ENCODE measurements at regions not wholly inside any gene's neighbourhood (a gene's known extent, or its start where the extent isn't known, plus 50 kb on each side); places are given as distances from the start of the nearest gene placed in this dataset.

DNA sequence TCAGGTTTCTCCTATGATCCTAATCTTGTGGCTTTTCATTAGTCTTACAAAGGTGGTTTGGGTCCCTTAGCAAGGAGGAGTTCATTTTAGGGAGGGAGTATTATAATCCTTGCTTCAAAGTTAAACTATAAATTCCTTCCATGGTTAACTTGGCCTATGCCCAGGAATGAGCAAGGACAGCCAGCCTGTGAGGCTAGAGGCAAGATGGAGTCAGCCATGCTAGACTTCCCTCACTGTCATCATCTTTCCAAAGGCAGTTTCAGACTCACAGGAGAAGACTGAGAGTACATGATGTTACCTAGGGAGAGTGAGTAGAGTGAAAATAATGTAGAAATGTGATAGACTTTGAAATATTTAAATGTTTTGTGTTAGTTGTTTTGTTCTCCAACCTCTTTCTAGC, 192.3 kb downstream of the GPAT3 start:
- Mint-ChIP-seq H3K36me3 (ENCODE audit: unreplicated experiment) (peaks cover 6% of the 10 kb centered on the region), H3K27ac (ENCODE audit: unreplicated experiment) (no peak overlapping the region), H3K9me3 (ENCODE audit: unreplicated experiment) (peaks cover 6% of the 10 kb centered on the region), H3K4me3 (ENCODE audit: unreplicated experiment) (no peak overlapping the region), H3K4me1 (ENCODE audit: low read depth, unreplicated experiment) (peaks cover 2% of the 10 kb centered on the region), H3K27me3 (ENCODE audit: unreplicated experiment) (no peaks in the 10 kb centered on the region)
- no peak for DNase-seq
- TF ChIP-seq, protein P1, sequence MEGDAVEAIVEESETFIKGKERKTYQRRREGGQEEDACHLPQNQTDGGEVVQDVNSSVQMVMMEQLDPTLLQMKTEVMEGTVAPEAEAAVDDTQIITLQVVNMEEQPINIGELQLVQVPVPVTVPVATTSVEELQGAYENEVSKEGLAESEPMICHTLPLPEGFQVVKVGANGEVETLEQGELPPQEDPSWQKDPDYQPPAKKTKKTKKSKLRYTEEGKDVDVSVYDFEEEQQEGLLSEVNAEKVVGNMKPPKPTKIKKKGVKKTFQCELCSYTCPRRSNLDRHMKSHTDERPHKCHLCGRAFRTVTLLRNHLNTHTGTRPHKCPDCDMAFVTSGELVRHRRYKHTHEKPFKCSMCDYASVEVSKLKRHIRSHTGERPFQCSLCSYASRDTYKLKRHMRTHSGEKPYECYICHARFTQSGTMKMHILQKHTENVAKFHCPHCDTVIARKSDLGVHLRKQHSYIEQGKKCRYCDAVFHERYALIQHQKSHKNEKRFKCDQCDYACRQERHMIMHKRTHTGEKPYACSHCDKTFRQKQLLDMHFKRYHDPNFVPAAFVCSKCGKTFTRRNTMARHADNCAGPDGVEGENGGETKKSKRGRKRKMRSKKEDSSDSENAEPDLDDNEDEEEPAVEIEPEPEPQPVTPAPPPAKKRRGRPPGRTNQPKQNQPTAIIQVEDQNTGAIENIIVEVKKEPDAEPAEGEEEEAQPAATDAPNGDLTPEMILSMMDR (IDR thresholded peaks at IDR 0.05; ENCODE audit: partially characterized antibody, unreplicated experiment), result no peak

DNA sequence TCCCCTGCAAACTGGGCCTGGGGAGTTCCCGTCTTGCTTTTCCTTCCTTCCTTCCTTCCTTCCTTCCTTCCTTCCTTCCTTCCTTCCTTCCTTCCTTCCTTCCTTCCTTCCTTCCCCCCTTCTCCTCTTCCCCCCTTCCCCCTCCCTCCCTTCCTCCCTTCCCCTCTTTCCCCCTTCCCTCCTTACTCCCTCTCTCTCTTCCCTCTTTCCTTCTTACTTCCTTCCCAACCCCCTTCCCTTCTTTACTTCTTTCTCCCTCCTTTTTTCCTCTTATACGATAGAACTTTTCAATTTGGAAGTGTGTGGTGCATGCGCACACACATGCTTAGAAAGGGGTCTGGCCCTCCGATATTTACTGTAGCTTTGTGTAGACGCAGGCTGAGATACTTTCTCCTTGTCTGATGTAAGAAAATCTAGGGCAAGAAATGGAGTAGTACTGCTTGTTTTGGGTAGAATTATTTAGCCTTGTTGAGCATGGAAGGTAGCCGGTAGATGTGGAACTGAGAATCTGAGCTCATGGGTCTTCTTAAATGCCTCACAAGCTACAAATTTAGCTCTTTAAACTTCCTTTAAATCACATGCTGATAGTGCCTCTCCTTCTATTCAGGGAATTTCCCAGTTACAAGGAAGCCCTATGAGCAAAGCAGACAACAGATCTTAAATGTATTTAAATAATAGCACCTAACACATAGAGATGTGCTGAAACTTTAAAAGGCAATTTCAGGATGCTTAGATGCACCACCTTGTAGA, 189.6 kb downstream of the GPAT3 start:
- Mint-ChIP-seq H3K4me1 (ENCODE audit: low read depth, unreplicated experiment) (peaks cover 2% of the 10 kb centered on the region), H3K36me3 (ENCODE audit: unreplicated experiment) (peaks cover 6% of the 10 kb centered on the region), H3K9me3 (ENCODE audit: unreplicated experiment) (peaks cover 5% of the 10 kb centered on the region), H3K27ac (ENCODE audit: unreplicated experiment) (no peak overlapping the region), H3K27me3 (ENCODE audit: unreplicated experiment) (no peaks in the 10 kb centered on the region), H3K4me3 (ENCODE audit: unreplicated experiment) (no peak overlapping the region)
- no peak for DNase-seq
- TF ChIP-seq, protein P1 (IDR thresholded peaks at IDR 0.05; ENCODE audit: partially characterized antibody, unreplicated experiment), result no peak

DNA sequence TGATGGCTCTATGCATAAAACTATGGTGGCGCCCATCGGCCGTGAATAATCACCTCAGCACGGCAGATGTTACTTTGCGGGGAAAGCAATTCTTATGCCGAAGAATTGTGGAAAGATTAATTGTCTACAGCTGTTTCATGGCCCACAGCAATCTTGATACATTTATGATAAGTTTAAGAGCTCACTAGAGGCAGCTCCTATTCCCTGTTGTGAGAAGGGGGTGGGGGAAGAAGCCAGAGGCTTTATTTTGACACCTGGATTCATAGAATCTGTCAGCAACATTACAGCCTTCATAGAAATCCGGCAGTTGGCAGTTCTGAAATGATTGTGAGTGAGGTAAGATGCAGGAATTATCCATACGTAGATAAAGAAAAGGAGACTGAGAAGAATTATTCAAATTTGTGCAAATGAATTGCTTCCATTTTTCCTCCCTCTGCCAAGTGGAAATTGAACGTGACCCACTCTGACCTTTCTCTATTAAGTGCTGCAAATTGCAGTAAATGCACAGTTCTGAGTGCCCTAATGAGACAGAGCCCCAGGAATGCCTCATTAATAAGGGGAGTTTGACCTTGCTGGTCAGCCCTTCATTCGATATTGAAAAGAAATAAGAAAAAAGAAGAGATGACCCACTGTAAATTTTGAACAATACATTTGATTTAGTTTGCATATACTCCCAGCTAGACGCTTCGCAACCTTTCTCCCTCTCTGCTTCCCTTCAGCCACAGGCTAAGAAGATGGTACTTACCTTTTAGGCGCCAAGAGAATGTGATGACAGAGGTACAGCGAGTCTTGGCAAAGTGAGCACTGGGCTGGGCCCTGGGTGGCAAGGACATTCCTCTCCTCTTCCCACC, 188.8 kb downstream of the GPAT3 start:
- Mint-ChIP-seq H3K4me3 (ENCODE audit: unreplicated experiment) (no peak overlapping the region), H3K36me3 (ENCODE audit: unreplicated experiment) (no peaks in the 10 kb centered on the region), H3K4me1 (ENCODE audit: low read depth, unreplicated experiment) (peaks cover 2% of the 10 kb centered on the region), H3K27me3 (ENCODE audit: unreplicated experiment) (no peaks in the 10 kb centered on the region), H3K27ac (ENCODE audit: unreplicated experiment) (no peak overlapping the region), H3K9me3 (ENCODE audit: unreplicated experiment) (no peaks in the 10 kb centered on the region)
- TF ChIP-seq, protein P1 (IDR thresholded peaks at IDR 0.05; ENCODE audit: partially characterized antibody, unreplicated experiment), result no peak
- DNase-seq, result no peak

DNA sequence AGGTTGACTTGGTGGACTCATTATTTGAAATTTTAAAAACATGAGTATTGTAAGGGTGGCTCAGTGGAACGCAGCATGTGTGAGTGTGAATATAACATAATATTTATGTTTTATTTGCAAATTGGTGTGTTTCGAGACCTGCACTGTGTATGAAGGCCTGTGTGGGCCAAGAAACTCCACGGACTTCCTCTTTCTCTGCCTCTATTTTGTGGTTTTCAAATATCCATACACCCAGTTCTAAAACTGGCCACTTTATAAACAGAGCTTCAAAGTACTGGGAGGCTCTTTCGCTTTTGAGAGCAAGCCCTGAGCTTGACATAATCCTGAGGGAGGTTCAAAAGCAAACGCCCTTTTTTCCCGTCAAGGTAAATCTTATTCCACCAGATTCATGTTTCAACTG, 187.7 kb downstream of the GPAT3 start:
- peaks cover 2% of the 10 kb centered on the region for H3K4me1 Mint-ChIP-seq (ENCODE audit: low read depth, unreplicated experiment)
- H3K36me3 Mint-ChIP-seq (ENCODE audit: unreplicated experiment), result no peaks in the 10 kb centered on the region
- H3K4me3 Mint-ChIP-seq (ENCODE audit: unreplicated experiment), result no peak overlapping the region
- no peaks in the 10 kb centered on the region for H3K9me3 Mint-ChIP-seq (ENCODE audit: unreplicated experiment)
- TF ChIP-seq, protein P1 (IDR thresholded peaks at IDR 0.05; ENCODE audit: partially characterized antibody, unreplicated experiment), result no peak
- H3K27me3 Mint-ChIP-seq (ENCODE audit: unreplicated experiment), result no peaks in the 10 kb centered on the region
- no peak overlapping the region for H3K27ac Mint-ChIP-seq (ENCODE audit: unreplicated experiment)
- no peak for DNase-seq
